HEK293 (cell line): ENCODE measurements at regions not wholly inside any gene's neighbourhood (a gene's known extent, or its start where the extent isn't known, plus 50 kb on each side); places are given as distances from the start of the nearest gene placed in this dataset.

Experiments used
- CTCF ChIA-PET: fragments of 350-600 bp; formaldehyde crosslinking; extraction: SDS; loops from one replicate; lab custom pipeline; 2021; ENCODE audit warnings: antibody characterized with exemption; lab: Yijun Ruan, JAX
- POLR2A ChIA-PET: fragments of 300-600 bp; formaldehyde crosslinking; extraction: SDS; loops from one replicate; lab custom pipeline; 2020; ENCODE audit warnings: antibody characterized with exemption, inconsistent platforms; lab: Yijun Ruan, JAX
- H3K27ac ChIP-seq: fragments of 200-500 bp; sonication (Bioruptor generic); 2 replicates; pipeline ENCODE4 v1.5.1; 2014; ENCODE audit warnings: low read depth, low read length, control low read depth, inconsistent platforms; ENCODE audit errors: extremely low read depth
- H3K36me3 ChIP-seq, 2 experiments: fragments of 200-500 bp in 1 of 2; sonication (Bioruptor generic) in 1 of 2; 1 replicate in 1 of 2; 2 replicates in 1 of 2; pipeline ENCODE4 v1.5.1; 2014 to 2017; ENCODE audit warnings: inconsistent platforms in 2 of 2, low read length in 2 of 2; ENCODE audit not compliant: control insufficient read depth in 2 of 2, insufficient read depth in 1 of 2
- H3K4me1 ChIP-seq: fragments of 200-500 bp; sonication (Bioruptor generic); 2 replicates; pipeline ENCODE4 v1.5.1; 2014; ENCODE audit warnings: mild to moderate bottlenecking, low read length, inconsistent platforms; ENCODE audit not compliant: control insufficient read depth, insufficient read depth
- H3K4me3 ChIP-seq: 2 replicates; pipeline ENCODE4 v1.5.1; 2011; ENCODE audit warnings: low read depth, mild to moderate bottlenecking, control low read depth, low read length, moderate library complexity
- H3K9me3 ChIP-seq: fragments of 200-500 bp; sonication (Bioruptor generic); 2 replicates; pipeline ENCODE4 v1.5.1; 2014; ENCODE audit warnings: low read depth, low read length, inconsistent platforms; ENCODE audit not compliant: control insufficient read depth, insufficient read depth
- TCF7L2 ChIP-seq: IDR thresholded peaks from 2 replicates; pipeline ENCODE4 v1.6.1; 2011; ENCODE audit warnings: low read depth, mild to moderate bottlenecking, inconsistent platforms, low read length, moderate library complexity, borderline replicate concordance
- TRIM28 ChIP-seq: IDR thresholded peaks from 2 replicates; pipeline ENCODE4 v1.6.1; 2011; ENCODE audit warnings: low read length, control low read depth, borderline replicate concordance
- ZFP69B ChIP-seq: fragments of 450-650 bp; formaldehyde crosslinking; IDR thresholded peaks from 2 replicates; pipeline ENCODE4 v1.5.1; 2016; ENCODE audit warnings: missing biosample characterization, missing genetic modification characterization
- ZNF157 ChIP-seq: fragments of 450-650 bp; formaldehyde crosslinking; IDR thresholded peaks from 2 replicates; pipeline ENCODE4 v1.5.1; 2016; ENCODE audit warnings: missing biosample characterization, missing genetic modification characterization
- ZNF16 ChIP-seq: fragments of 450-650 bp; formaldehyde crosslinking; IDR thresholded peaks from 2 replicates; pipeline ENCODE4 v1.5.1; 2016; ENCODE audit warnings: low read depth, missing biosample characterization, missing genetic modification characterization
- ZNF211 ChIP-seq: fragments of 450-650 bp; formaldehyde crosslinking; IDR thresholded peaks from 2 replicates; pipeline ENCODE4 v1.5.1; 2016; ENCODE audit warnings: low read depth, missing biosample characterization, missing genetic modification characterization
- ZNF335 ChIP-seq: fragments of 450-650 bp; formaldehyde crosslinking; conservative IDR thresholded peaks from 2 replicates; pipeline ENCODE4 v1.5.1; 2016; ENCODE audit warnings: missing biosample characterization, missing genetic modification characterization
- ZNF398 ChIP-seq: fragments of 450-650 bp; formaldehyde crosslinking; IDR thresholded peaks from 2 replicates; pipeline ENCODE4 v1.5.1; 2017; ENCODE audit warnings: missing biosample characterization, missing genetic modification characterization
- ZNF473 ChIP-seq: fragments of 450-650 bp; formaldehyde crosslinking; IDR thresholded peaks from 2 replicates; pipeline ENCODE4 v1.5.1; 2017; ENCODE audit warnings: missing biosample characterization, missing genetic modification characterization
- ZNF549 ChIP-seq: fragments of 450-650 bp; IDR thresholded peaks from 2 replicates; pipeline ENCODE4 v1.5.1; 2018; ENCODE audit warnings: missing biosample characterization, missing genetic modification characterization, mild to moderate bottlenecking, inconsistent platforms, moderate library complexity
- ZNF596 ChIP-seq: fragments of 450-650 bp; IDR thresholded peaks from 2 replicates; pipeline ENCODE4 v1.5.0; 2018; ENCODE audit warnings: missing biosample characterization, mild to moderate bottlenecking, missing genetic modification characterization, moderate library complexity
- ZNF660 ChIP-seq: fragments of 450-650 bp; IDR thresholded peaks from 2 replicates; pipeline ENCODE4 v1.5.1; 2018; ENCODE audit warnings: missing biosample characterization, mild to moderate bottlenecking, missing genetic modification characterization
- ZSCAN16 ChIP-seq: fragments of 450-650 bp; formaldehyde crosslinking; IDR thresholded peaks from 2 replicates; pipeline ENCODE4 v1.5.1; 2016; ENCODE audit warnings: missing biosample characterization, missing genetic modification characterization
- TF ChIP-seq, protein P1 (sequence below): fragments of 450-650 bp; formaldehyde crosslinking; IDR thresholded peaks from 2 replicates; pipeline ENCODE4 v1.5.1; 2017; ENCODE audit warnings: missing biosample characterization, missing genetic modification characterization
- TF ChIP-seq, protein P2 (sequence below): fragments of 450-650 bp; formaldehyde crosslinking; IDR thresholded peaks from 2 replicates; pipeline ENCODE4 v1.5.1; 2017; ENCODE audit warnings: missing biosample characterization, missing genetic modification characterization
- TF ChIP-seq, protein P3 (sequence below): fragments of 450-650 bp; formaldehyde crosslinking; IDR thresholded peaks from 2 replicates; pipeline ENCODE4 v1.5.1; 2016; ENCODE audit warnings: missing biosample characterization, missing genetic modification characterization
- TF ChIP-seq, protein P4 (sequence below): fragments of 450-650 bp; formaldehyde crosslinking; IDR thresholded peaks from 2 replicates; pipeline ENCODE4 v1.5.1; 2016; ENCODE audit warnings: missing biosample characterization, missing genetic modification characterization

DNA sequence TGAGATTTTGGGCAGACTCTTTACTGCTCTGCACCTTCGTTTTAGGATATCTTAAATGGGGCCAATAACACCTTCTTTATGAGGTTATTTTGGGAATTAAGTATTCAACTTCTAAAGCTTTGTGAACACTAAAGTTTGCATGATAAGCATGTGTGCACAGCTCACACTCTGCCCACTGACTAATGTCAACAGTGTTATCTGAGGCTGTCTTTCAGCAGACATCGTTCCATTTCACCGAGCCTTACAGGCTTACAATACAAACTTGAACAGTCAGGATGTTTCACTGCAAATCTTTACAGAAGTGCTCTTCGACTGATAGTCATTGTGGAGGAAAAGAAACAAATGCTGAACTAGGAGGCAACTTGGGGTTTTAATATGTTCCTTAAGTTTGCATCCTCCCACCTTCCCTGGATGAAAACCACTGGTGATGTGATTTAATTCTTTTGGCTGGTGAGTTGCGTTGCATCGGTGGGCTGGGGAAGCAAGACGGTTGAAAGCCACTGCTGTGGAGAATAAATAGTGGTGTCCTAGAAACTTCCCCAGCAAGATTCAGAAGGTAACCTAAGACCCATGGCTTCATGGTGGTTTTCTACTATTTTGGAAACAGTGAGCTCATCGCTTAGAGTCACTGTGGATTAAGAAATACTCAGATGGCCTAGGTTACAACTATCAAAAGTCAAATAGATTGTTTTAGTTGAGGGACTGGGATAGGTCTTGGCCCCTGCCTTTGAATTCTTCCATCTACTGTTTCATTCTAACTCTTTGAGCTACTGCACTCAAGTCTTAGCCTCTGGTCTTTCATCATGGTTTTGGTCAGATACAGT is 167.2 kb upstream of the MAP3K7 start:
- H3K4me3 ChIP-seq: no peak overlapping the region
- POLR2A ChIA-PET: no interaction called here
- H3K36me3 ChIP-seq: no peaks in the 10 kb centered on the region
- no peaks in the 10 kb centered on the region for H3K9me3 ChIP-seq
- peak overlapping the region; percentile 24; the same call in 1 of the 2 replicates for H3K27ac ChIP-seq
- 0 out of 2 replicates have a peak, but pooled peaks cover 2% of the 10 kb centered on the region for H3K4me1 ChIP-seq
- CTCF ChIA-PET: interaction anchor here (0.7 kb wide), 1 partner anchor 14 kb away, joined by 3 read pairs; no protein-coding TSS in a partner anchor
- TF ChIP-seq ZNF473 (tag by site-specific recombination): no peak
- TF ChIP-seq, protein P1, sequence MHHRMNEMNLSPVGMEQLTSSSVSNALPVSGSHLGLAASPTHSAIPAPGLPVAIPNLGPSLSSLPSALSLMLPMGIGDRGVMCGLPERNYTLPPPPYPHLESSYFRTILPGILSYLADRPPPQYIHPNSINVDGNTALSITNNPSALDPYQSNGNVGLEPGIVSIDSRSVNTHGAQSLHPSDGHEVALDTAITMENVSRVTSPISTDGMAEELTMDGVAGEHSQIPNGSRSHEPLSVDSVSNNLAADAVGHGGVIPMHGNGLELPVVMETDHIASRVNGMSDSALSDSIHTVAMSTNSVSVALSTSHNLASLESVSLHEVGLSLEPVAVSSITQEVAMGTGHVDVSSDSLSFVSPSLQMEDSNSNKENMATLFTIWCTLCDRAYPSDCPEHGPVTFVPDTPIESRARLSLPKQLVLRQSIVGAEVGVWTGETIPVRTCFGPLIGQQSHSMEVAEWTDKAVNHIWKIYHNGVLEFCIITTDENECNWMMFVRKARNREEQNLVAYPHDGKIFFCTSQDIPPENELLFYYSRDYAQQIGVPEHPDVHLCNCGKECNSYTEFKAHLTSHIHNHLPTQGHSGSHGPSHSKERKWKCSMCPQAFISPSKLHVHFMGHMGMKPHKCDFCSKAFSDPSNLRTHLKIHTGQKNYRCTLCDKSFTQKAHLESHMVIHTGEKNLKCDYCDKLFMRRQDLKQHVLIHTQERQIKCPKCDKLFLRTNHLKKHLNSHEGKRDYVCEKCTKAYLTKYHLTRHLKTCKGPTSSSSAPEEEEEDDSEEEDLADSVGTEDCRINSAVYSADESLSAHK (tag by site-specific recombination): peak; percentile 99
- TF ChIP-seq, protein P2, sequence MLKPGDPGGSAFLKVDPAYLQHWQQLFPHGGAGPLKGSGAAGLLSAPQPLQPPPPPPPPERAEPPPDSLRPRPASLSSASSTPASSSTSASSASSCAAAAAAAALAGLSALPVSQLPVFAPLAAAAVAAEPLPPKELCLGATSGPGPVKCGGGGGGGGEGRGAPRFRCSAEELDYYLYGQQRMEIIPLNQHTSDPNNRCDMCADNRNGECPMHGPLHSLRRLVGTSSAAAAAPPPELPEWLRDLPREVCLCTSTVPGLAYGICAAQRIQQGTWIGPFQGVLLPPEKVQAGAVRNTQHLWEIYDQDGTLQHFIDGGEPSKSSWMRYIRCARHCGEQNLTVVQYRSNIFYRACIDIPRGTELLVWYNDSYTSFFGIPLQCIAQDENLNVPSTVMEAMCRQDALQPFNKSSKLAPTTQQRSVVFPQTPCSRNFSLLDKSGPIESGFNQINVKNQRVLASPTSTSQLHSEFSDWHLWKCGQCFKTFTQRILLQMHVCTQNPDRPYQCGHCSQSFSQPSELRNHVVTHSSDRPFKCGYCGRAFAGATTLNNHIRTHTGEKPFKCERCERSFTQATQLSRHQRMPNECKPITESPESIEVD: peak; percentile 58
- no peak for TF ChIP-seq ZNF157 (tag by site-specific recombination)
- TF ChIP-seq TCF7L2: 0 out of 2 replicates have a peak, but pooled peaks have one; percentile 8
- peak; percentile 97 for TF ChIP-seq TRIM28
- TF ChIP-seq ZSCAN16 (tag by site-specific recombination): peak; percentile 86
- 0 out of 2 replicates have a peak, but pooled peaks have one; percentile 69 for TF ChIP-seq ZNF660 (tag by site-specific recombination)
- TF ChIP-seq ZNF549 (tag by site-specific recombination): peak; percentile 21; the same call in 1 of the 2 replicates
- TF ChIP-seq, all 188 proteins: peak for 7

GRCh38 chr6:90739802-90740201 is 152.9 kb upstream of the MAP3K7 start:
- Histone ChIP-seq H3K4me1 (peaks cover 9% of the 10 kb centered on the region), H3K9me3 (no peaks in the 10 kb centered on the region), H3K36me3 (no peaks in the 10 kb centered on the region), H3K27ac (no peak overlapping the region; the same call in 1 of the 2 replicates), H3K4me3 (no peak overlapping the region)
- CTCF ChIA-PET: interaction anchor here (0.7 to 1.7 kb wide), 4 partner anchors 14 to 214 kb away, joined by 3 to 5 read pairs (median 3); no protein-coding TSS in a partner anchor
- TF ChIP-seq ZNF335 (tag by site-specific recombination): no peak
- TF ChIP-seq ZNF398 (tag by site-specific recombination): 0 out of 2 replicates have a peak, but pooled peaks have one; percentile 2
- POLR2A ChIA-PET: no interaction called here

GRCh38 chr6:90739339-90739738 is 152.5 kb upstream of the MAP3K7 start:
- Histone ChIP-seq H3K4me3 (no peak overlapping the region), H3K4me1 (peaks cover 9% of the 10 kb centered on the region), H3K27ac (no peak overlapping the region; the same call in 1 of the 2 replicates), H3K36me3 (no peaks in the 10 kb centered on the region), H3K9me3 (no peaks in the 10 kb centered on the region)
- ChIA-PET CTCF (interaction anchor here (0.7 to 1.7 kb wide), 5 partner anchors 15 to 241 kb away, joined by 3 to 5 read pairs (median 3); no protein-coding TSS in a partner anchor), POLR2A (no interaction called here)
- TF ChIP-seq ZNF16 (tag by site-specific recombination) (no peak), ZFP69B (tag by site-specific recombination) (peak; percentile 81; the same call in 1 of the 2 replicates), ZNF596 (tag by site-specific recombination) (no peak), ZNF211 (tag by site-specific recombination) (no peak)
- TF ChIP-seq, protein P3, sequence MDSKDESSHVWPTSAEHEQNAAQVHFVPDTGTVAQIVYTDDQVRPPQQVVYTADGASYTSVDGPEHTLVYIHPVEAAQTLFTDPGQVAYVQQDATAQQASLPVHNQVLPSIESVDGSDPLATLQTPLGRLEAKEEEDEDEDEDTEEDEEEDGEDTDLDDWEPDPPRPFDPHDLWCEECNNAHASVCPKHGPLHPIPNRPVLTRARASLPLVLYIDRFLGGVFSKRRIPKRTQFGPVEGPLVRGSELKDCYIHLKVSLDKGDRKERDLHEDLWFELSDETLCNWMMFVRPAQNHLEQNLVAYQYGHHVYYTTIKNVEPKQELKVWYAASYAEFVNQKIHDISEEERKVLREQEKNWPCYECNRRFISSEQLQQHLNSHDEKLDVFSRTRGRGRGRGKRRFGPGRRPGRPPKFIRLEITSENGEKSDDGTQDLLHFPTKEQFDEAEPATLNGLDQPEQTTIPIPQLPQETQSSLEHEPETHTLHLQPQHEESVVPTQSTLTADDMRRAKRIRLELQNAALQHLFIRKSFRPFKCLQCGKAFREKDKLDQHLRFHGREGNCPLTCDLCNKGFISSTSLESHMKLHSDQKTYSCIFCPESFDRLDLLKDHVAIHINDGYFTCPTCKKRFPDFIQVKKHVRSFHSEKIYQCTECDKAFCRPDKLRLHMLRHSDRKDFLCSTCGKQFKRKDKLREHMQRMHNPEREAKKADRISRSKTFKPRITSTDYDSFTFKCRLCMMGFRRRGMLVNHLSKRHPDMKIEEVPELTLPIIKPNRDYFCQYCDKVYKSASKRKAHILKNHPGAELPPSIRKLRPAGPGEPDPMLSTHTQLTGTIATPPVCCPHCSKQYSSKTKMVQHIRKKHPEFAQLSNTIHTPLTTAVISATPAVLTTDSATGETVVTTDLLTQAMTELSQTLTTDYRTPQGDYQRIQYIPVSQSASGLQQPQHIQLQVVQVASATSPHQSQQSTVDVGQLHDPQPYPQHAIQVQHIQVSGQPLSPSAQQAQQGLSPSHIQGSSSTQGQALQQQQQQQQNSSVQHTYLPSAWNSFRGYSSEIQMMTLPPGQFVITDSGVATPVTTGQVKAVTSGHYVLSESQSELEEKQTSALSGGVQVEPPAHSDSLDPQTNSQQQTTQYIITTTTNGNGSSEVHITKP: peak; percentile 55; the same call in 1 of the 2 replicates
- TF ChIP-seq, protein P4, sequence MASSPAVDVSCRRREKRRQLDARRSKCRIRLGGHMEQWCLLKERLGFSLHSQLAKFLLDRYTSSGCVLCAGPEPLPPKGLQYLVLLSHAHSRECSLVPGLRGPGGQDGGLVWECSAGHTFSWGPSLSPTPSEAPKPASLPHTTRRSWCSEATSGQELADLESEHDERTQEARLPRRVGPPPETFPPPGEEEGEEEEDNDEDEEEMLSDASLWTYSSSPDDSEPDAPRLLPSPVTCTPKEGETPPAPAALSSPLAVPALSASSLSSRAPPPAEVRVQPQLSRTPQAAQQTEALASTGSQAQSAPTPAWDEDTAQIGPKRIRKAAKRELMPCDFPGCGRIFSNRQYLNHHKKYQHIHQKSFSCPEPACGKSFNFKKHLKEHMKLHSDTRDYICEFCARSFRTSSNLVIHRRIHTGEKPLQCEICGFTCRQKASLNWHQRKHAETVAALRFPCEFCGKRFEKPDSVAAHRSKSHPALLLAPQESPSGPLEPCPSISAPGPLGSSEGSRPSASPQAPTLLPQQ (tag by site-specific recombination): peak; percentile 93
